Psoas muscle (tissue), 7 donors: ENCODE measurements at regions not wholly inside any gene's neighbourhood (a gene's known extent, or its start where the extent isn't known, plus 50 kb on each side); places are given as distances from the start of the nearest gene placed in this dataset.

ENCODE experiments used
- ATAC-seq, 4 donors: fragments of 200-7000 bp; cut with Tn5 transposase; one replicate each; pipeline ENCODE4 v1.9.1; 2020; ENCODE audit warnings: moderate library complexity in 3 of 4, mild to moderate bottlenecking in 2 of 4
- DNase-seq, 2 donors: peaks; one replicate each; pipeline ENCODE4 v3.0.0-alpha.2; 2020
- H3K27ac ChIP-seq: fragments of 200-600 bp; one replicate; pipeline ENCODE4 v1.8.0; 2022
- H3K27me3 ChIP-seq, 3 donors: fragments of 200-600 bp in 1 of 3; one replicate each; pipeline versions ENCODE4 v1.6.1 to v1.8.0; 2013 to 2022; ENCODE audit warnings: low read length in 2 of 3, mild to moderate bottlenecking in 2 of 3, moderate library complexity in 1 of 3; ENCODE audit not compliant: insufficient read depth in 3 of 3
- H3K36me3 ChIP-seq, 2 donors: fragments of 200-600 bp in 1 of 2; one replicate each; pipeline versions ENCODE4 v1.6.1 to v1.8.0; 2013 to 2022; ENCODE audit warnings: low read depth in 1 of 2, mild to moderate bottlenecking in 1 of 2, moderate library complexity in 1 of 2; ENCODE audit not compliant: insufficient read depth in 1 of 2
- H3K4me1 ChIP-seq: fragments of 200-600 bp; one replicate; pipeline ENCODE4 v1.8.0; 2022
- H3K4me3 ChIP-seq: fragments of 200-600 bp; one replicate; pipeline ENCODE4 v1.8.0; 2022; ENCODE audit warnings: mild to moderate bottlenecking
- H3K9me3 ChIP-seq: fragments of 200-600 bp; one replicate; pipeline ENCODE4 v1.8.0; 2022
- CTCF ChIP-seq: fragments of 200-600 bp; IDR thresholded peaks from one replicate; pipeline ENCODE4 v1.8.0; 2022; ENCODE audit warnings: antibody characterized with exemption
- WGBS, 3 donors: extraction: QIAGEN DNeasy Blood & Tissue Kit; methylation state at CpG; one replicate each; pipeline versions ENCODE4 v1.1.6 to v1.1.7; 2013; 5-methylcytosine and 5-hydroxymethylcytosine counted together
- intact Hi-C, 2 donors: fragments of 100-400 bp; cut with DNase I; formaldehyde crosslinking; loops; one replicate each; pipeline versions ENCODE4 v1.11.0 to v1.14.2; 2022
- donor health status: healthy with polysubstance abuse.
- donor health status: DM: no; HTN: no; CAD: no; lungs with moderate emphysema.
- donor health status: Bipolar disorder and iron deficiency.
- donor health status: healthy.
- donor health status: DM: yes; HTN: yes; CAD: no.
- donor health status: DM: no; HTN: no; CAD: no.
- donor health status: DM: yes; HTN: yes; CAD: no.

GRCh38 chr3:82940124-82940523 lies 1178.7 kb upstream of the GBE1 start:
- DNase-seq (peak in 1 of 2 donors; percentile 24), ATAC-seq (no peak)
- WGBS, 3 donors: 95 to 97% (median 96%) methylated on average over 16 of the region's 16 CpGs
- Histone ChIP-seq H3K9me3 (no peaks in the 10 kb centered on the region), H3K4me1 (no peaks in the 10 kb centered on the region), H3K4me3 (no peak overlapping the region), H3K27me3 (no peaks in the 10 kb centered on the region), H3K36me3 (no peaks in the 10 kb centered on the region), H3K27ac (no peak overlapping the region)
- intact Hi-C loops: no loop called here
- no peak for TF ChIP-seq CTCF

GRCh38 chr3:82939491-82940097 lies 1178.1 kb upstream of the GBE1 start:
- no peaks in the 10 kb centered on the region for H3K9me3 ChIP-seq
- ATAC-seq (no peak), DNase-seq (peak in 1 of 2 donors; percentile 12)
- no peaks in the 10 kb centered on the region for H3K36me3 ChIP-seq
- no peaks in the 10 kb centered on the region for H3K4me1 ChIP-seq
- H3K4me3 ChIP-seq: no peak overlapping the region
- intact Hi-C loops: no loop called here
- H3K27ac ChIP-seq: no peak overlapping the region
- 87 to 89% (median 88%) methylated on average over 11 to 12 of the region's 12 CpGs for WGBS, 3 donors
- no peak for TF ChIP-seq CTCF
- no peaks in the 10 kb centered on the region for H3K27me3 ChIP-seq

GRCh38 chr3:82938821-82939328 lies 1177.4 kb upstream of the GBE1 start:
- Histone ChIP-seq H3K4me1 (no peaks in the 10 kb centered on the region), H3K27me3 (no peaks in the 10 kb centered on the region), H3K36me3 (no peaks in the 10 kb centered on the region), H3K9me3 (no peaks in the 10 kb centered on the region), H3K27ac (no peak overlapping the region), H3K4me3 (no peak overlapping the region)
- DNase-seq: peak in 1 of 2 donors; percentile 42
- TF ChIP-seq CTCF: no peak
- intact Hi-C loops: no loop called here
- ATAC-seq: no peak
- 93 to 94% (median 94%) methylated on average over 19 of the region's 19 CpGs for WGBS, 3 donors

- WGBS, 3 donors: 58 to 67% (median 62%) methylated on average over 5 of the region's 5 CpGs
These were observed 1166.1 kb upstream of the GBE1 start for GRCh38 chr3:82927309-82928253.

More at GRCh38 chr3:82927309-82928253, 1166.1 kb upstream of the GBE1 start:
- intact Hi-C loops: no loop called here
- ATAC-seq (no peak), DNase-seq (no peak)
- H3K4me3 ChIP-seq: no peak overlapping the region
- H3K27me3 ChIP-seq: no peaks in the 10 kb centered on the region
- peaks cover under 1% of the 10 kb centered on the region for H3K9me3 ChIP-seq
- H3K4me1 ChIP-seq: no peaks in the 10 kb centered on the region
- no peak for TF ChIP-seq CTCF
- no peaks in the 10 kb centered on the region for H3K36me3 ChIP-seq
- H3K27ac ChIP-seq: no peak overlapping the region
